H9 (cell line): ENCODE measurements at regions not wholly inside any gene's neighbourhood (a gene's known extent, or its start where the extent isn't known, plus 50 kb on each side); places are given as distances from the start of the nearest gene placed in this dataset.
"Not testable (repeated sequence)": the region's sequence is repeated elsewhere in the genome, so short reads cannot be mapped to it uniquely, and the experiment has no call there.

Source experiments
- DNase-seq: peaks from one replicate; pipeline ENCODE4 v3.0.0-alpha.2; 2017
- H2AFZ ChIP-seq: one replicate; pipeline ENCODE4 v1.6.1; 2013; ENCODE audit warnings: mild to moderate bottlenecking, low read length, control low read depth, moderate library complexity
- H2AK5ac ChIP-seq: 2 replicates; pipeline ENCODE4 v1.6.1; 2013; ENCODE audit warnings: low read length, control low read depth, mixed read lengths; ENCODE audit not compliant: insufficient read length
- H2BK120ac ChIP-seq: one replicate; pipeline ENCODE4 v1.6.1; 2013; ENCODE audit warnings: low read depth, mild to moderate bottlenecking, low read length, control low read depth, inconsistent platforms; ENCODE audit not compliant: poor library complexity, severe bottlenecking
- H2BK12ac ChIP-seq: 2 replicates; pipeline ENCODE4 v1.6.1; 2013; ENCODE audit warnings: low read length, control low read depth, mixed read lengths, low read depth; ENCODE audit not compliant: insufficient read length
- H2BK15ac ChIP-seq: 2 replicates; pipeline ENCODE4 v1.6.1; 2013; ENCODE audit warnings: low read depth, low read length, control low read depth
- H2BK20ac ChIP-seq: one replicate; pipeline ENCODE4 v1.6.1; 2013; ENCODE audit warnings: low read depth, mild to moderate bottlenecking, low read length, control low read depth, inconsistent platforms; ENCODE audit not compliant: poor library complexity, severe bottlenecking
- H2BK5ac ChIP-seq: 2 replicates; pipeline ENCODE4 v1.6.1; 2013; ENCODE audit warnings: low read length, control low read depth, mixed read lengths; ENCODE audit not compliant: insufficient read length
- H3K14ac ChIP-seq: 2 replicates; pipeline ENCODE4 v1.6.1; 2013; ENCODE audit warnings: low read length, control low read depth; ENCODE audit not compliant: insufficient read depth
- H3K18ac ChIP-seq: 2 replicates; pipeline ENCODE4 v1.6.1; 2013; ENCODE audit warnings: low read depth, mild to moderate bottlenecking, mixed read lengths, low read length, control low read depth; ENCODE audit not compliant: insufficient read length
- H3K23ac ChIP-seq: 2 replicates; pipeline ENCODE4 v1.6.1; 2013; ENCODE audit warnings: low read length, control low read depth, mixed read lengths, low read depth; ENCODE audit not compliant: insufficient read length
- H3K23me2 ChIP-seq: 2 replicates; pipeline ENCODE4 v1.6.1; 2013; ENCODE audit warnings: low read depth, mild to moderate bottlenecking, mixed read lengths, low read length, control low read depth; ENCODE audit not compliant: insufficient read length, poor library complexity, severe bottlenecking
- H3K27ac ChIP-seq: 2 replicates; pipeline ENCODE4 v1.5.1; 2013; ENCODE audit warnings: low read length, control low read depth, mixed read lengths, low read depth; ENCODE audit not compliant: insufficient read length
- H3K27me3 ChIP-seq: 2 replicates; pipeline ENCODE4 v1.6.1; 2013; ENCODE audit warnings: low read length, control low read depth, inconsistent platforms; ENCODE audit not compliant: insufficient read depth
- H3K4ac ChIP-seq: 2 replicates; pipeline ENCODE4 v1.6.1; 2013; ENCODE audit warnings: low read depth, mild to moderate bottlenecking, control low read depth, inconsistent platforms, low read length, moderate library complexity
- H3K4me1 ChIP-seq: 2 replicates; pipeline ENCODE4 v1.6.1; 2013; ENCODE audit warnings: low read length, control low read depth, inconsistent platforms; ENCODE audit not compliant: insufficient read depth
- H3K4me2 ChIP-seq: 2 replicates; pipeline ENCODE4 v1.6.1; 2013; ENCODE audit warnings: low read length, control low read depth, mixed read lengths; ENCODE audit not compliant: insufficient read length, insufficient read depth
- H3K56ac ChIP-seq: 2 replicates; pipeline ENCODE4 v1.6.1; 2013; ENCODE audit warnings: low read depth, mild to moderate bottlenecking, mixed read lengths, low read length, control low read depth; ENCODE audit not compliant: insufficient read length
- H3K79me1 ChIP-seq: 2 replicates; pipeline ENCODE4 v1.6.1; 2013; ENCODE audit warnings: low read depth, mild to moderate bottlenecking, moderate library complexity, low read length, control low read depth, inconsistent platforms; ENCODE audit not compliant: insufficient read depth, poor library complexity, severe bottlenecking
- H3K79me2 ChIP-seq: 2 replicates; pipeline ENCODE4 v1.6.1; 2013; ENCODE audit warnings: low read length, control low read depth, inconsistent platforms; ENCODE audit not compliant: insufficient read depth
- H3K9ac ChIP-seq: 2 replicates; pipeline ENCODE4 v1.6.1; 2013; ENCODE audit warnings: low read length, control low read depth, mixed read lengths; ENCODE audit not compliant: insufficient read length; ENCODE audit errors: extremely low read depth
- H3K9me3 ChIP-seq: one replicate; pipeline ENCODE4 v1.6.1; 2013; ENCODE audit warnings: low read depth, low read length, inconsistent platforms; ENCODE audit not compliant: control insufficient read depth
- H3T11ph ChIP-seq: one replicate; pipeline ENCODE4 v1.6.1; 2013; ENCODE audit warnings: mild to moderate bottlenecking, low read length, control low read depth, inconsistent platforms
- H4K20me1 ChIP-seq: one replicate; pipeline ENCODE4 v1.6.1; 2013; ENCODE audit not compliant: control insufficient read depth, insufficient read length, insufficient read depth
- H4K5ac ChIP-seq: 2 replicates; pipeline ENCODE4 v1.6.1; 2013; ENCODE audit warnings: low read depth, mild to moderate bottlenecking, mixed read lengths, low read length, control low read depth; ENCODE audit not compliant: insufficient read length
- H4K8ac ChIP-seq: replicated peaks from 2 replicates; pipeline ENCODE4 v1.6.1; 2013; ENCODE audit warnings: low read length, control low read depth, mixed read lengths, low read depth; ENCODE audit not compliant: insufficient read length
- H4K91ac ChIP-seq: 2 replicates; pipeline ENCODE4 v1.6.1; 2013; ENCODE audit warnings: low read depth, mild to moderate bottlenecking, moderate library complexity, mixed read lengths, low read length, control low read depth; ENCODE audit not compliant: insufficient read length
- H3K27ac Mint-ChIP-seq, 3 experiments: 2 replicates in 2 of 3; 3 replicates in 1 of 3; pipeline ENCODE4 v1.8.0; 2020 to 2021; ENCODE audit warnings: mixed read lengths in 3 of 3, mild to moderate bottlenecking in 1 of 3, moderate library complexity in 1 of 3
- H3K27me3 Mint-ChIP-seq: 2 replicates; pipeline ENCODE4 v1.8.0; 2021; ENCODE audit warnings: low read depth, mild to moderate bottlenecking, moderate library complexity, mixed read lengths
- H3K36me3 Mint-ChIP-seq, 3 experiments: 2 replicates in 2 of 3; 3 replicates in 1 of 3; pipeline ENCODE4 v1.8.0; 2020 to 2021; ENCODE audit warnings: low read depth in 3 of 3, mixed read lengths in 3 of 3; ENCODE audit not compliant: insufficient read depth in 1 of 3
- H3K4me1 Mint-ChIP-seq, 2 experiments: 2 replicates each; pipeline ENCODE4 v1.8.0; 2020; ENCODE audit warnings: mixed read lengths in 2 of 2
- H3K4me3 Mint-ChIP-seq, 2 experiments: 2 replicates in 1 of 2; 3 replicates in 1 of 2; pipeline ENCODE4 v1.8.0; 2020 to 2021; ENCODE audit warnings: mild to moderate bottlenecking in 2 of 2, mixed read lengths in 2 of 2, moderate library complexity in 1 of 2
- H3K9me3 Mint-ChIP-seq, 2 experiments: 2 replicates in 1 of 2; 3 replicates in 1 of 2; pipeline ENCODE4 v1.8.0; 2020; ENCODE audit warnings: mild to moderate bottlenecking in 2 of 2, mixed read lengths in 2 of 2, moderate library complexity in 1 of 2
- WGBS: extraction: QIAGEN DNeasy Blood & Tissue Kit; methylation state at CpG from one replicate; pipeline ENCODE4 v1.1.7; 2013; ENCODE audit warnings: missing lambda C conversion rate, low lambda C conversion rate, mixed read lengths; ENCODE audit not compliant: insufficient read length; ENCODE audit errors: extremely low coverage; 5-methylcytosine and 5-hydroxymethylcytosine counted together

DNA sequence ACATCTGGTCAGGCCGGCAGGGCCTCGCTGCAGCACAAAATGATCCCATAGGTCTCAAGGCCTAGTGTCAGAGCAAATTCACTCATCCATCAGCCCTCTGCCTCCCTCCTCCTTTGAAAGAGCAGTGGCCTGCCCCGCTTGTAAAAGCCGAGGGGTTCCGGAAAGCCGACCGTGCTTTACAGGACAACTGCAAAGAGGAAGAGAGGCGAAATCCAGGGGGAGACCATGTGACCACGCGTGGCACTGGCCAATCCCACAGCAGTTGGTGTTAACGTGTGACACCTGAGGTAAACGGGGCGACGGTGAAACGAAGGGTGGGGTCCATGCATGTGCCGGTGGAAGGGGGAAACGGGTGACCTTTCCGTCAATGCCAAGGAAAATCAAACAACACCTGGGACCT lies 688.6 kb upstream of the TPTE start:
- not testable (repeated sequence) for H3K56ac ChIP-seq

GRCh38 chr21:9836547-9836946 lies 684.8 kb upstream of the TPTE start:
- not testable (repeated sequence) for H2AFZ ChIP-seq, H3K4me3 Mint-ChIP-seq, H3K9ac ChIP-seq, H3K79me2 ChIP-seq, H3T11ph ChIP-seq, H3K23ac ChIP-seq, H3K4me1 ChIP-seq, H3K79me1 ChIP-seq, H3K18ac ChIP-seq, H4K20me1 ChIP-seq, H2BK120ac ChIP-seq, H3K4me1 Mint-ChIP-seq, H2AK5ac ChIP-seq, H2BK20ac ChIP-seq, H2BK12ac ChIP-seq, H4K8ac ChIP-seq, H3K56ac ChIP-seq, H3K23me2 ChIP-seq, H3K14ac ChIP-seq, H2BK15ac ChIP-seq, H2BK5ac ChIP-seq, H3K27ac Mint-ChIP-seq, H4K91ac ChIP-seq, H3K4ac ChIP-seq, H3K27me3 Mint-ChIP-seq, DNase-seq, H3K4me2 ChIP-seq, H4K5ac ChIP-seq, H3K27ac ChIP-seq, H3K27me3 ChIP-seq
- peaks cover 50% of the 10 kb centered on the region for H3K9me3 ChIP-seq
- WGBS = no CpG with 5 or more reads among the region's 33 CpGs
- Mint-ChIP-seq H3K9me3 (peaks cover 55 to 60% of the 10 kb centered on the region in 2 experiments), H3K36me3 (peaks cover 16 to 29% (median 19%) of the 10 kb centered on the region in 3 experiments)

More for the DNA sequence above, 688.6 kb upstream of the TPTE start:
- not testable (repeated sequence) for DNase-seq, H3K27me3 ChIP-seq, H3K9ac ChIP-seq, H3K4me1 Mint-ChIP-seq, H2AK5ac ChIP-seq, H3K27ac ChIP-seq, H3K4ac ChIP-seq, H3K36me3 Mint-ChIP-seq, H3K79me1 ChIP-seq, H3K23ac ChIP-seq, H4K91ac ChIP-seq, H2BK12ac ChIP-seq, H3T11ph ChIP-seq, H4K20me1 ChIP-seq, H3K23me2 ChIP-seq, H2AFZ ChIP-seq, H3K27me3 Mint-ChIP-seq, H3K18ac ChIP-seq, H2BK120ac ChIP-seq, H2BK20ac ChIP-seq, H4K8ac ChIP-seq, H3K27ac Mint-ChIP-seq, H3K14ac ChIP-seq, H4K5ac ChIP-seq, H3K79me2 ChIP-seq, H2BK15ac ChIP-seq, H2BK5ac ChIP-seq, H3K4me1 ChIP-seq, H3K4me2 ChIP-seq, H3K4me3 Mint-ChIP-seq
- WGBS = no CpG with 5 or more reads among the region's 18 CpGs
- H3K9me3 Mint-ChIP-seq = peaks cover 21 to 24% of the 10 kb centered on the region in 2 experiments
- peaks cover 19% of the 10 kb centered on the region for H3K9me3 ChIP-seq
